ENCODE measurements at regions not wholly inside any gene's neighbourhood (a gene's known extent, or its start where the extent isn't known, plus 50 kb on each side); places are given as distances from the start of the nearest gene placed in this dataset.

GRCh38 chr7:136523571-136523970 is 344.9 kb upstream of the CHRM2 start:
- no peak for TF ChIP-seq CTCF (IDR thresholded peaks at IDR 0.05; ENCODE audit: insufficient read depth, low read depth, low read length)
- no peak for TF ChIP-seq EZH2 (IDR thresholded peaks at IDR 0.05; ENCODE audit: insufficient read depth, low read length)
